GM19351 (cell line): ENCODE measurements at regions not wholly inside any gene's neighbourhood (a gene's known extent, or its start where the extent isn't known, plus 50 kb on each side); places are given as distances from the start of the nearest gene placed in this dataset.
"Not testable (repeated sequence)": the region's sequence is repeated elsewhere in the genome, so short reads cannot be mapped to it uniquely, and the experiment has no call there.

Experiments used
- ATAC-seq: cut with Tn5 transposase; IDR thresholded peaks from one replicate; pipeline ENCODE4 v1.9.1; 2021; ENCODE audit warnings: mild to moderate bottlenecking, moderate library complexity; ENCODE audit not compliant: unreplicated experiment

- no peak for ATAC-seq
Observed at GRCh38 chr3:182323126-182323700, 470.1 kb upstream of the ATP11B start.

GRCh38 chr3:182323898-182324297 lies 469.4 kb upstream of the ATP11B start:
- ATAC-seq = no peak

DNA sequence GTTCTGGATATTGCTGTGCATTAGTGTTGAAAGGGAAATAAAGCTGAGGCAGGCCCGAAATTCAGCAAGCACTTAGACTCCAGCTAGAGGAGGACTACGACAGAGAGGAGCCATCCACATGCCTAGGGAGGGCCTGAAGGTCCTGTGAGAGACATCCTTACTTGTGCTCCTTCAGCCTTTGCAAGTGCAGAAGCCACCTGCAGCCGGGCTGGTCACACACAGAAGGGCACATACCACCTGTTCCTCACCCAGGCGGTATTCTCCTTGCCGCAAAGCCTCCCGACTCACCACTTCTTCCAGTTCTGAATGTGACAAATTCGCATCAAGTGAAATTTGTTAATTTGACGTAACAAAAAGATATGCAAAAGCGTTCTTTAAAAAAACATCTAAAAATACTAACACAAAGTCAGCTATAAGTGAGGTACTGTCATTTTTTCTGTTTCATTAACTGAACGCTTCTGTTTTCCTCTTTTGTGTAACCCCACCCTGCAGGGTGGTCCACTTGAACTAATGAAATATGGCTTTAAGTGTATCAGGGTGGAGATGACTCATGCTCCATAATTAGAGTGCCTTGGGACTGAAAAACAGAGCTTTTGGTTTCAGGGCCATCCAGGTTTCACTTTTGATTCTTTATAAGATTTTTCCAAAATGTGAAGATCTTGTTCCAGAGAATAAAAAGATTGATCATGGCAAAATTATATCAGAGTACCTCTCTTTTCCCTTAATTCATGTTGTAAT lies 467.9 kb upstream of the ATP11B start:
- ATAC-seq = peak; percentile 72

- ATAC-seq = no peak
Observed at GRCh38 chr3:182327196-182327681, 466.1 kb upstream of the ATP11B start.

DNA sequence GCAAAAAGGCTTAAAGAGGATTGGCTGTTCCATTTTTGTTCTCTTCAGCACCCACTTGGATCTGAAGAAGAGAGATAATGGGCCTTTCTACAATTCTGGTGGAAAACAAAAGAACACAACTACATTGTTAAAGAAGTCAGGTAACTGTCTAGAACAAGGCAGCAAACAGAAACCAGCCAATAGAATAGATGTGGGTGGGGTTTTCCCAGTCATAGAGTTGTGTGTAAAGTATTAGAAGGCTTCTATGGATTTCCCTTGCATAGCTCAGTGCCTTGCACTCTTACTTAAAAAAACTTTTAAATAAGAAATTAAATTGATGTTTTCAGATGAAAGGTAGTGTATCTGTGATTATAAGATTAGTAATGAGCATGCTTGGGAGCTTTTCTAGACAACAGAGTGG lies 462.7 kb upstream of the ATP11B start:
- ATAC-seq = peak; percentile 67

GRCh38 chr3:182331341-182331740 lies 462.0 kb upstream of the ATP11B start:
- ATAC-seq = no peak

DNA sequence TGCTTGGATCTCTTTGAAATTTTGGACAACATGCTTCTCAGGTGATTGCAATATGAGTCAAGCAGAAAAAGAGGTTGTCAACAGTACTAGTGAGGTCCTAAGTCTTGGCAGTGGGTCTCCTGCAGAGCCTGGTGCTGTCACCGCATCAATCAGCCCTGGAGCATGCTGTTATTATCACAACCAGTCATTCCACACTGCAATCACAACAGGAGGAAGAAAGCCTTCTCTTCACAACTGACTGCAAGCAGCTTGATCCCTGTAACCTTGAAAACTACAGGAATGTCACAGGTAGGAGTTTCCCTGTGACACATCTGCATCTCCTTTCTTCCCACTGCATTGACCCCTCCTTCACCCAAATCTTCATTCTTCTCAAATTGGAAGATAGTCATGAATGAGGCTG lies 451.1 kb upstream of the ATP11B start:
- no peak for ATAC-seq

DNA sequence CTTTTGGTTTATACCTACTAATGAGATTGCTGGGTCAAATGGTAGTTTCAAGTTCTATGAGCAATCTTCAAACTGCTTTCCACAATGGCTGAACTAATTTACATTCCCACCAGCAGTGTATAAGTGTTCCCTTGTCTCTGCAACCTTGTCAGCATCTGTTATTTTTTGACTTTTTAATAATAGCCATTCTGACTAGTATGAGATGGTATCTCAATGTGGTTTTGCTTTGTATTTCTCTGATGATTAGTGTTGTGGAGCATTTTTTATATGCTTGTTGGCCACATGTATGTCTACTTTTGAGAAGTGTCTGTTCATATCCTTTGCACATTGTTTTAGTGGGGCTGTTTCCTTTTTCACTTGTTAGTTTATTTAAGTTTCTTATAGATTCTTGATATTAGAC lies 449.3 kb upstream of the ATP11B start:
- ATAC-seq = not testable (repeated sequence)

GRCh38 chr3:182349051-182349450 lies 444.3 kb upstream of the ATP11B start:
- ATAC-seq = no peak

DNA sequence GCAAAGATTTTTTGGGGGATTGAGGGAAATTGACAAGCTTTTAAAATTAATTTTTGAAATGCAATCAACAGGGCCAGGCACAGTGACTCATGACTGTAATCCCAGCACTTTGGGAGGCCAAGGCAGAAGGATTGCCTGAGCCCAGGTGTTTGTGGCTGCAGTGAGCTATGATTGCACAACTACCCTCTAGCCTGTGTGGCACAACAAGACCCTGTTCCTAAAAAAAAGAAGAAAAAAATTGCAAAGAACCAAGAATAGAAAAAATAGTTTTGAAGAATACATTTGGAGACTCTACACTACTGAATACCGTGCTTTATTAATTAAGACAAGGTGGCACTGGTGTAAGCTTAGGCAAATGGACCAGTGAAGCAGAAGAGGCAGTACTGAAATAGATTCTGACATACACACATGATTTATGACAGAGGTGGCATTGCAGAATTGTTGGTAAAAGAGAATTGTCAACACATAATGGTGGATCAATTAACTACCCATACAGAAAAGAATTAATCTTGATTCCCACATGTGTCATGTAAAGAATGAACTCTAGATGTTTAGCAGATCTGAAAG lies 443.3 kb upstream of the ATP11B start:
- no peak for ATAC-seq

- ATAC-seq = no peak
Observed at GRCh38 chr3:182357928-182358327, 435.4 kb upstream of the ATP11B start.

- no peak for ATAC-seq
Observed at GRCh38 chr3:182364323-182364722, 429.0 kb upstream of the ATP11B start.

DNA sequence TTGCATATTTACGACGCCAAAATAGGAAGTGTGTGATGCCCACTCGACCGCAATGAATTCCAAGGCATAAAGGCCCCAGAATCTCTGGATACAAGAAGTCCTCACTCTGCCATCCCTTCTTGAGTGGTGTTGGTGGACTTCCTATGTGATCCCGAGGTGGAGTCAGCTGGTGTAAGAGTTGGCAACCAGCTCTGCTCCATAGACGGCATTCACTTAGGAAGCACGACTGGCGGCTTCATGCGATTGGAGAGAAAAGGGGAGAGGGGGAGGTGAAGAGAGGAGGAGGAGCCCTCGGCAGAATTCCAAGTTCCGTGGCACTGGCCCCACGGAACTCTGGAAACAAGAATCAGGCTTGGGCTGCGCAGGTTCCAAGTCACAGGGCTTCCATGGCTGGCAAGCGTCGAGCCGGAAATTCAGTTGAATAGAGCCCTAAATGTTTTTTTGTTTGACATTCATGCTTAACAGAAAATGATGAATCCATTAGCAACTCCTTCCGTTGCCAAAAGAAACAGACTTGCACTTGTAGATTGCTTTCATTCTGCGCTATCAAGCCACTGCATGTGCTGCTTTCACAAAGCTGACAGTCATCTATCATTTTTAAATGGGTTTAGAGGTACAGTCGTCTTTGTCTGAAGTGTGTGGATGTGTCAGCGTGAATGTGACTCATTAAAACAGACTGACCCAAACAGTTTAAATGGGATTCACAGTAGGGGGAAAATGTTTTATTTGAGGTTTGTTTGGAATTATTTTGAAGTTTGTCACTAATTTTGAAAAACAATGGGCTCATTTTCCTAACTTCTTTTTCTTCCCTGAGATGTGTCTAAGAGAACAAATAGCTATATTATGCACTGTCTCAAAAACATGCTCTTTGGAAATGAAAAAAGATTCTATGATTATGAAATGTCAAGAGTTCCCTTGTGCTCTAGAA lies 428.3 kb upstream of the ATP11B start:
- ATAC-seq = no peak

GRCh38 chr3:182366746-182367145 lies 426.6 kb upstream of the ATP11B start:
- no peak for ATAC-seq

GRCh38 chr3:182369861-182370260 lies 423.4 kb upstream of the ATP11B start:
- no peak for ATAC-seq

DNA sequence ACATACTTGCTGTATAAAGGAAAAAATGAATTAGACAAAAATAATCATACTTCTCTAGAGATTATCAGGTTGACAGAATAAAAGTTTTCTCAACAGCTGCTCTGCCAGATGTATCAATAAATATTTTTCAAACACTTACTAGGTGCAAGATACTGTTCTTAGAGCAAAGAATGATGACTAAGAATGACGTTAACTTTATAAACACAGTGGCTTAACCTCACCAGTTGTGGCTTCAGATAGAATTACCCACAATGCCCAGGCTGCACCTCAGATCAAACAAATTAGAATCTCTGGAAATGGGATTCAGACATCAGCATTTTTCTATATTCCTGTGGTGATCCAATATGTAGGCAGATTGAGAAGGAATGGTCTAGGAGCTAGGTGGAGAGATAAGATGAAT lies 422.4 kb upstream of the ATP11B start:
- ATAC-seq = no peak

- no peak for ATAC-seq
Observed at GRCh38 chr3:182375916-182376315, 417.4 kb upstream of the ATP11B start.

- ATAC-seq = no peak
Observed at GRCh38 chr3:182382112-182382857, 411.0 kb upstream of the ATP11B start.

- no peak for ATAC-seq
Observed at GRCh38 chr3:182384221-182384620, 409.1 kb upstream of the ATP11B start.

DNA sequence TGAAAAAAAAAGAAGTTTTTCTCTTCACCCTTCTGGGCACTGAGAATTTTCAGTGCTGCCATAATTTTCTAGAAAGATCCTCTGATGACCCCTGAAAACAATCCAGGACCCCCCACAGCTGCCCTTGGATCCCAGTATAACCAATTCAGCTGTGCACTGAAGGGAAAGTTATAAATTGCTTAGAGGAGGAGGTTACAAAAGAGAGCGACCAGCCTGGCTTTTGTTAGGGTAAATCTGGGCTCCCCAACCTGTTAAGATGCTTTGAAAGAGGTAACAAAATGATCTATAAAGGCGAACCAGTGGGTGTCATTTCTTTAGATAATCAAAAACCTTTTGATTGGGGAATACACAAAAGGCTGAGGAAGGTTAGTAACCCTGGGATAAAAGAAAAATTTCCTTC lies 407.9 kb upstream of the ATP11B start:
- ATAC-seq = no peak

DNA sequence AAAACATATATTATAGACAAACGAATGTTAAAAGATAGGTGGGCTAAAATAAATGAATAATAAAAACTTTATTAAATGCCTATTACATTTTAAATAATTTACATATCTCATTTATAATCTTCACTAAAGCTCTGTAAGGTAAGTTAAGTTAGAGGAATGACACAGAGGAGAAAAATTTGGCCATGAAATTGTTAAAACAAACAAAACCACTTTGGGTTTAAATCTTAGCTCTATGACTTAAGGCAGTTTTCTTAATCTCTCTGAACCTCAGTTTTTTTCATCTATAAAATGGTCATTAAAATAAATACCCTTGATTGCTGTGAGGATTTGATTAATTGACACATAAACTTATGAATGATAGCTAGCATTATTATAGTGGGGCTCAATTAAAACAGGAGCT lies 404.8 kb upstream of the ATP11B start:
- ATAC-seq = no peak
